GM23248 (cell line): ENCODE measurements at regions not wholly inside any gene's neighbourhood (a gene's known extent, or its start where the extent isn't known, plus 50 kb on each side); places are given as distances from the start of the nearest gene placed in this dataset.

Experiments
- DNase-seq: peaks from one replicate; pipeline ENCODE4 v3.0.0-alpha.2; 2015
- H2AFZ ChIP-seq: fragments of 200-600 bp; sonication (generic); 2 replicates; pipeline ENCODE4 v1.6.1; 2016; ENCODE audit warnings: antibody characterized with exemption
- H3F3A ChIP-seq: fragments of 200-600 bp; sonication (generic); 2 replicates; pipeline ENCODE4 v1.6.1; 2016; ENCODE audit warnings: mild to moderate bottlenecking, antibody characterized with exemption, mixed run types; ENCODE audit not compliant: insufficient read depth
- H3K27ac ChIP-seq: fragments of 200-600 bp; sonication (generic); 2 replicates; pipeline ENCODE4 v1.5.1; 2016; ENCODE audit warnings: mild to moderate bottlenecking
- H3K27me3 ChIP-seq: fragments of 200-600 bp; sonication (generic); replicated peaks from 2 replicates; pipeline ENCODE4 v1.6.1; 2016; ENCODE audit warnings: mild to moderate bottlenecking; ENCODE audit not compliant: insufficient read depth
- H3K36me3 ChIP-seq: fragments of 200-600 bp; sonication (generic); 2 replicates; pipeline ENCODE4 v1.6.1; 2016; ENCODE audit warnings: low read depth, mild to moderate bottlenecking
- H3K4me1 ChIP-seq: fragments of 200-600 bp; sonication (generic); 2 replicates; pipeline ENCODE4 v1.6.1; 2016; ENCODE audit warnings: mild to moderate bottlenecking; ENCODE audit not compliant: insufficient read depth
- H3K4me2 ChIP-seq: fragments of 200-600 bp; sonication (generic); one replicate; pipeline ENCODE4 v1.6.1; 2016; ENCODE audit warnings: mild to moderate bottlenecking; ENCODE audit not compliant: unreplicated experiment
- H3K4me3 ChIP-seq: fragments of 200-600 bp; sonication (generic); 2 replicates; pipeline ENCODE4 v1.5.1; 2016; ENCODE audit warnings: mild to moderate bottlenecking
- H3K79me2 ChIP-seq: fragments of 200-600 bp; sonication (generic); 2 replicates; pipeline ENCODE4 v1.6.1; 2016; ENCODE audit warnings: mild to moderate bottlenecking; ENCODE audit not compliant: insufficient read depth
- H3K9ac ChIP-seq: fragments of 200-600 bp; sonication (generic); 2 replicates; pipeline ENCODE4 v1.6.1; 2016; ENCODE audit warnings: mild to moderate bottlenecking
- H3K9me2 ChIP-seq: fragments of 200-600 bp; sonication (generic); 2 replicates; pipeline ENCODE4 v1.6.1; 2016; ENCODE audit warnings: mixed run types, mild to moderate bottlenecking, moderate library complexity; ENCODE audit not compliant: insufficient read depth
- H3K9me3 ChIP-seq: fragments of 200-600 bp; sonication (generic); one replicate; pipeline ENCODE4 v1.6.1; 2017; ENCODE audit warnings: low read depth
- H4K20me1 ChIP-seq: fragments of 200-600 bp; sonication (generic); 2 replicates; pipeline ENCODE4 v1.6.0; 2016; ENCODE audit not compliant: insufficient read depth
- EZH2 ChIP-seq: fragments of 200-600 bp; sonication (generic); IDR thresholded peaks from 2 replicates; pipeline ENCODE4 v1.6.1; 2018; ENCODE audit warnings: antibody characterized with exemption, mild to moderate bottlenecking; ENCODE audit not compliant: insufficient read depth, poor library complexity, severe bottlenecking
- EZH2phosphoT487 ChIP-seq: fragments of 200-600 bp; sonication (generic); IDR thresholded peaks from 2 replicates; pipeline ENCODE4 v1.6.1; 2018; ENCODE audit warnings: antibody characterized with exemption, moderate library complexity, mild to moderate bottlenecking, low read depth; ENCODE audit not compliant: insufficient read depth
- WGBS, 2 experiments: methylation state at CpG; one replicate each; pipeline ENCODE4 v1.1.6; 2015 to 2017; ENCODE audit warnings: low lambda C conversion rate in 2 of 2, low coverage in 1 of 2; ENCODE audit errors: missing lambda C conversion rate in 2 of 2; 5-methylcytosine and 5-hydroxymethylcytosine counted together
- in situ Hi-C: fragments of 300-500 bp; cut with MboI; formaldehyde crosslinking; loops from 2 replicates; pipeline ENCODE4 v1.15.0; 2020

DNA sequence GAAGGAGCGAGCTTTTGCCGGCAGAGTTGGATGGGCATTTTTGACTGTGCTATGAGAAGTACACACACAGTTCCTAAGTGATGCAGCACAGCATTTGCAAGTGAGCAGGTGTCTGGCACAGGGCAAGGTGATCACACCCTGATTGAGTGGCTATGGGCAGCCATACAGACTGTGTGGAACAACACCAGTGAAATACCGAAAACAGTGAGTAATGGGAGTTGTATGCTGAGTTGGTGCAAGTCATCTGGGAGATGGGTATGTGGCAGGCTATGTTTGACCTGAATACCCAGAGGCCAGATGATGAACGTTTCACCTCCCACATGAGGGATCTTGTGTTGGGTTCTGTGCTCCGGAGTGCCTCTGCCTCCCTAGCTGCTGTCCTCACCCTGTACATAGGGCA, 53.5 kb upstream of the TIPARP start:
- no peaks in the 10 kb centered on the region for H3K36me3 ChIP-seq
- 53 to 60% methylated on average over 5 of the region's 5 CpGs for WGBS, 2 experiments
- no peaks in the 10 kb centered on the region for H3K79me2 ChIP-seq
- in situ Hi-C loops, result no loop called here
- H3K4me2 ChIP-seq, result no peak overlapping the region
- no peaks in the 10 kb centered on the region for H4K20me1 ChIP-seq
- peaks cover 52% of the 10 kb centered on the region for H3K4me1 ChIP-seq
- no peaks in the 10 kb centered on the region for H3K9me2 ChIP-seq
- H3K9ac ChIP-seq, result no peak overlapping the region
- no peak overlapping the region for H3K4me3 ChIP-seq
- H3K27me3 ChIP-seq, result no peaks in the 10 kb centered on the region
- DNase-seq, result peak; percentile 42
- no peaks in the 10 kb centered on the region for H3K9me3 ChIP-seq
- H2AFZ ChIP-seq, result no peak overlapping the region
- no peak for TF ChIP-seq EZH2
- no peak for TF ChIP-seq EZH2phosphoT487
- H3F3A ChIP-seq, result peaks cover 40% of the 10 kb centered on the region
- H3K27ac ChIP-seq, result no peak overlapping the region

DNA sequence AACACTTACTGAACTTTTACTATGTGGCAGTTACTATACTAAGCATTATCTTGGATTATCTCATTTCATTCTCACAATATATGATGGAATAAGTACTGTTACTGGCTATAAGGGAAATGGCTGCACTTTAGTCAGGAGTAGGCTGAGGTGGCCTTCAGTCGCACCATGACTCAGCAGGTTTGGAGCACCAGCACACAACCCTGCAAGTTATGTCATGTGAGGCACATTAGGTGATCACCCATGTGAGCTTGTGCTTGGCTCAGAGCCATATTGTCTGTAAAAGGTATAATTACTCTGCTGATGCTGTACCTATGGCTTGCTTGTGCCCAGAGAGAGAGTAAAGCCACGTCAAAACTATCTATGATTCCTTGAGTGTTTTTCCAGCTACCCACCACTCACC, 54.1 kb upstream of the TIPARP start:
- no peak overlapping the region for H3K27ac ChIP-seq

GRCh38 chr3:156619376-156619775, 55.0 kb upstream of the TIPARP start:
- Histone ChIP-seq H3F3A (peaks cover 56% of the 10 kb centered on the region), H3K27ac (peak overlapping the region; percentile 34), H3K36me3 (no peaks in the 10 kb centered on the region), H3K4me3 (no peak overlapping the region), H4K20me1 (no peaks in the 10 kb centered on the region), H3K9ac (no peak overlapping the region), H3K79me2 (no peaks in the 10 kb centered on the region), H3K9me3 (no peaks in the 10 kb centered on the region), H3K9me2 (no peaks in the 10 kb centered on the region), H2AFZ (no peak overlapping the region), H3K4me2 (peak overlapping the region; percentile 24), H3K27me3 (no peaks in the 10 kb centered on the region), H3K4me1 (peaks cover 67% of the 10 kb centered on the region)
- in situ Hi-C loops, result no loop called here
- peak; percentile 67 for DNase-seq
- no peak for TF ChIP-seq EZH2phosphoT487
- no peak for TF ChIP-seq EZH2
- 13 to 21% methylated on average over 2 of the region's 2 CpGs for WGBS, 2 experiments

More for the DNA sequence above, 54.1 kb upstream of the TIPARP start:
- Histone ChIP-seq H3K9me2 (no peaks in the 10 kb centered on the region), H4K20me1 (no peaks in the 10 kb centered on the region), H2AFZ (no peak overlapping the region), H3F3A (peaks cover 47% of the 10 kb centered on the region), H3K27me3 (no peaks in the 10 kb centered on the region), H3K9me3 (no peaks in the 10 kb centered on the region), H3K4me2 (no peak overlapping the region), H3K9ac (no peak overlapping the region), H3K79me2 (no peaks in the 10 kb centered on the region), H3K36me3 (no peaks in the 10 kb centered on the region), H3K4me3 (no peak overlapping the region), H3K4me1 (peaks cover 58% of the 10 kb centered on the region)
- in situ Hi-C loops, result no loop called here
- DNase-seq, result peak; percentile 53
- TF ChIP-seq EZH2phosphoT487 (no peak), EZH2 (no peak)
- WGBS, 2 experiments, result 67 to 73% methylated on average over 2 of the region's 2 CpGs

- no peaks in the 10 kb centered on the region for H3K9me3 ChIP-seq
Observed at GRCh38 chr3:156617781-156618180, 56.6 kb upstream of the TIPARP start.

GRCh38 chr3:156617145-156617544, 57.2 kb upstream of the TIPARP start:
- Histone ChIP-seq H3K9me2 (no peaks in the 10 kb centered on the region), H3K4me2 (peak overlapping the region; percentile 7), H3K9ac (no peak overlapping the region), H3F3A (peaks cover 65% of the 10 kb centered on the region), H2AFZ (no peak overlapping the region), H3K79me2 (no peaks in the 10 kb centered on the region), H3K36me3 (no peaks in the 10 kb centered on the region), H3K9me3 (no peaks in the 10 kb centered on the region), H4K20me1 (no peaks in the 10 kb centered on the region), H3K27ac (peak overlapping the region; percentile 21), H3K27me3 (no peaks in the 10 kb centered on the region), H3K4me3 (no peak overlapping the region), H3K4me1 (peaks cover 75% of the 10 kb centered on the region)
- no peak for TF ChIP-seq EZH2phosphoT487
- TF ChIP-seq EZH2, result no peak
- in situ Hi-C loops, result no loop called here
- DNase-seq, result peak; percentile 48

More at GRCh38 chr3:156617781-156618180, 56.6 kb upstream of the TIPARP start:
- H3K4me3 ChIP-seq, result no peak overlapping the region
- TF ChIP-seq EZH2phosphoT487 (no peak), EZH2 (no peak)
- in situ Hi-C loops, result no loop called here
- H3F3A ChIP-seq, result peaks cover 65% of the 10 kb centered on the region
- peak overlapping the region; percentile 27 for H3K4me2 ChIP-seq
- no peaks in the 10 kb centered on the region for H4K20me1 ChIP-seq
- peak; percentile 50 for DNase-seq
- H3K27ac ChIP-seq, result peak overlapping the region; percentile 21
- no peaks in the 10 kb centered on the region for H3K79me2 ChIP-seq
- H2AFZ ChIP-seq, result no peak overlapping the region
- H3K9me2 ChIP-seq, result no peaks in the 10 kb centered on the region
- H3K36me3 ChIP-seq, result no peaks in the 10 kb centered on the region
- no peak overlapping the region for H3K9ac ChIP-seq
- H3K4me1 ChIP-seq, result peaks cover 75% of the 10 kb centered on the region
- H3K27me3 ChIP-seq, result no peaks in the 10 kb centered on the region
